Panc1 (cell line): ENCODE measurements at regions not wholly inside any gene's neighbourhood (a gene's known extent, or its start where the extent isn't known, plus 50 kb on each side); places are given as distances from the start of the nearest gene placed in this dataset.

Source experiments
- CTCF ChIP-seq: fragments of 450-650 bp; IDR thresholded peaks from 2 replicates; pipeline ENCODE4 v1.5.1; 2017; ENCODE audit warnings: mild to moderate bottlenecking
- POLR2AphosphoS5 ChIP-seq: IDR thresholded peaks from 2 replicates; pipeline ENCODE4 v1.6.1; 2012; ENCODE audit warnings: mild to moderate bottlenecking, low read depth, low read length, moderate library complexity
- REST ChIP-seq, 2 experiments: IDR thresholded peaks; 2 replicates each; pipeline ENCODE4 v1.6.1; 2011 to 2012; ENCODE audit warnings: low read depth in 2 of 2, control low read depth in 1 of 2, low read length in 1 of 2, mild to moderate bottlenecking in 1 of 2, moderate library complexity in 1 of 2; ENCODE audit not compliant: insufficient read depth in 1 of 2

- no peak for TF ChIP-seq REST (IDR thresholded peaks at IDR 0.05; ENCODE audit: insufficient read depth in 1 of 2, low read depth in 2 of 2, low read length in 1 of 2)
- TF ChIP-seq CTCF = no peak
- no peak for TF ChIP-seq POLR2AphosphoS5
These were observed 834.3 kb downstream of the PLOD2 start for GRCh38 chr3:145326666-145327065.
